ENCODE measurements at regions not wholly inside any gene's neighbourhood (a gene's known extent, or its start where the extent isn't known, plus 50 kb on each side); places are given as distances from the start of the nearest gene placed in this dataset.
"Not testable (repeated sequence)": the region's sequence is repeated elsewhere in the genome, so short reads cannot be mapped to it uniquely, and the experiment has no call there.

GRCh38 chr2:184330561-184330960, 267.8 kb upstream of the ZNF804A start:
- not testable (repeated sequence) for DNase-seq (ENCODE audit: low spot score)

- no peak for DNase-seq (ENCODE audit: low spot score)
Observed at GRCh38 chr2:184336688-184337087, 261.6 kb upstream of the ZNF804A start.

- no peak for DNase-seq (ENCODE audit: low spot score)
Observed at GRCh38 chr2:184338771-184339170, 259.6 kb upstream of the ZNF804A start.

GRCh38 chr2:184339966-184340365, 258.4 kb upstream of the ZNF804A start:
- no peak for DNase-seq (ENCODE audit: low spot score)

- no peak for DNase-seq (ENCODE audit: low spot score)
Observed at GRCh38 chr2:184346338-184346862, 251.9 kb upstream of the ZNF804A start.

GRCh38 chr2:184351126-184351525, 247.2 kb upstream of the ZNF804A start:
- no peak for DNase-seq (ENCODE audit: low spot score)

GRCh38 chr2:184357033-184357432, 241.3 kb upstream of the ZNF804A start:
- no peak for DNase-seq (ENCODE audit: low spot score)

- no peak for DNase-seq (ENCODE audit: low spot score)
Observed at GRCh38 chr2:184359379-184359778, 238.9 kb upstream of the ZNF804A start.

- no peak for DNase-seq (ENCODE audit: low spot score)
Observed at GRCh38 chr2:184363213-184363612, 235.1 kb upstream of the ZNF804A start.

- no peak for DNase-seq (ENCODE audit: low spot score)
Observed at GRCh38 chr2:184367211-184367610, 231.1 kb upstream of the ZNF804A start.

GRCh38 chr2:184369307-184369706, 229.0 kb upstream of the ZNF804A start:
- DNase-seq (ENCODE audit: low spot score) = no peak

GRCh38 chr2:184370954-184371353, 227.4 kb upstream of the ZNF804A start:
- DNase-seq (ENCODE audit: low spot score) = no peak

- DNase-seq (ENCODE audit: low spot score) = no peak
Observed at GRCh38 chr2:184371641-184372040, 226.7 kb upstream of the ZNF804A start.

GRCh38 chr2:184372484-184372883, 225.8 kb upstream of the ZNF804A start:
- DNase-seq (ENCODE audit: low spot score) = no peak

- DNase-seq (ENCODE audit: low spot score) = no peak
Observed at GRCh38 chr2:184394642-184395041, 203.7 kb upstream of the ZNF804A start.

- DNase-seq (ENCODE audit: low spot score) = no peak
Observed at GRCh38 chr2:184402381-184402780, 195.9 kb upstream of the ZNF804A start.

- not testable (repeated sequence) for DNase-seq (ENCODE audit: low spot score)
Observed at GRCh38 chr2:184407041-184407630, 191.2 kb upstream of the ZNF804A start.

GRCh38 chr2:184410160-184410559, 188.2 kb upstream of the ZNF804A start:
- no peak for DNase-seq (ENCODE audit: low spot score)

- no peak for DNase-seq (ENCODE audit: low spot score)
Observed at GRCh38 chr2:184413221-184413620, 185.1 kb upstream of the ZNF804A start.

- no peak for DNase-seq (ENCODE audit: low spot score)
Observed at GRCh38 chr2:184413671-184414229, 184.6 kb upstream of the ZNF804A start.

- DNase-seq (ENCODE audit: low spot score) = no peak
Observed at GRCh38 chr2:184416146-184416913, 182.0 kb upstream of the ZNF804A start.

- DNase-seq (ENCODE audit: low spot score) = no peak
Observed at GRCh38 chr2:184419744-184420143, 178.6 kb upstream of the ZNF804A start.

GRCh38 chr2:184421456-184421855, 176.9 kb upstream of the ZNF804A start:
- DNase-seq (ENCODE audit: low spot score) = not testable (repeated sequence)

All from ureter (tissue), 1 donor.